SK-N-MC (cell line): ENCODE measurements at regions not wholly inside any gene's neighbourhood (a gene's known extent, or its start where the extent isn't known, plus 50 kb on each side); places are given as distances from the start of the nearest gene placed in this dataset.
"Not testable (repeated sequence)": the region's sequence is repeated elsewhere in the genome, so short reads cannot be mapped to it uniquely, and the experiment has no call there.

ENCODE experiments used
- DNase-seq: peaks from one replicate; pipeline ENCODE4 v3.0.0-alpha.2; 2011; ENCODE audit warnings: low read depth, low spot score
- H3K27ac ChIP-seq: fragments of 200-600 bp; sonication (generic); 2 replicates; pipeline ENCODE4 v1.5.1; 2016; ENCODE audit warnings: mixed run types
- H3K36me3 ChIP-seq: fragments of 200-600 bp; sonication (generic); 2 replicates; pipeline ENCODE4 v1.6.1; 2017; ENCODE audit warnings: antibody characterized with exemption, low read length, mixed read lengths; ENCODE audit not compliant: insufficient read depth
- H3K4me3 ChIP-seq: fragments of 200-600 bp; sonication (generic); 2 replicates; pipeline ENCODE4 v1.5.1; 2016
- H3K9ac ChIP-seq: fragments of 200-600 bp; sonication (generic); 2 replicates; pipeline ENCODE4 v1.8.0; 2017; ENCODE audit warnings: mixed run types, mixed read lengths; ENCODE audit not compliant: insufficient read length
- H3K9me3 ChIP-seq: fragments of 200-600 bp; sonication (generic); 2 replicates; pipeline ENCODE4 v1.6.1; 2017; ENCODE audit warnings: low read depth, mild to moderate bottlenecking, antibody characterized with exemption, low read length, moderate library complexity, mixed read lengths
- EZH2 ChIP-seq: fragments of 200-600 bp; sonication (generic); IDR thresholded peaks from one replicate; pipeline ENCODE4 v1.6.1; 2017; ENCODE audit warnings: antibody characterized with exemption
- FOXP2 ChIP-seq: optimal IDR thresholded peaks from 2 replicates; pipeline ENCODE3; 2011; ENCODE audit warnings: mild to moderate bottlenecking, moderate library complexity; ENCODE audit not compliant: insufficient read depth; ENCODE audit errors: extremely low read length, control extremely low read depth
- POLR2AphosphoS5 ChIP-seq: IDR thresholded peaks from 2 replicates; pipeline ENCODE4 v1.6.1; 2012; ENCODE audit warnings: mild to moderate bottlenecking, low read depth, low read length, borderline replicate concordance

- H3K27ac ChIP-seq, H3K9ac ChIP-seq, H3K4me3 ChIP-seq, DNase-seq, H3K36me3 ChIP-seq, H3K9me3 ChIP-seq: not testable (repeated sequence)
These were observed 88.6 kb upstream of the NFIL3 start for GRCh38 chr9:91512235-91512634.

GRCh38 chr9:91503673-91504081 lies 80.0 kb upstream of the NFIL3 start:
- H3K36me3 ChIP-seq = no peaks in the 10 kb centered on the region

GRCh38 chr9:91502913-91503672 lies 79.5 kb upstream of the NFIL3 start:
- Histone ChIP-seq H3K9ac (no peak overlapping the region), H3K9me3 (no peaks in the 10 kb centered on the region), H3K36me3 (no peaks in the 10 kb centered on the region), H3K4me3 (no peak overlapping the region), H3K27ac (no peak overlapping the region)
- no peak for DNase-seq
- TF ChIP-seq EZH2 (no peak), FOXP2 (no peak), POLR2AphosphoS5 (no peak)

More at GRCh38 chr9:91503673-91504081, 80.0 kb upstream of the NFIL3 start:
- Histone ChIP-seq H3K27ac (no peak overlapping the region), H3K9me3 (no peaks in the 10 kb centered on the region), H3K4me3 (no peak overlapping the region), H3K9ac (no peak overlapping the region)
- TF ChIP-seq POLR2AphosphoS5 = no peak
- no peak for TF ChIP-seq FOXP2
- no peak for TF ChIP-seq EZH2
- DNase-seq = no peak

GRCh38 chr9:91502475-91502874 lies 78.8 kb upstream of the NFIL3 start:
- H3K36me3 ChIP-seq = no peaks in the 10 kb centered on the region

GRCh38 chr9:91500509-91501014 lies 76.9 kb upstream of the NFIL3 start:
- Histone ChIP-seq H3K9me3 (no peaks in the 10 kb centered on the region), H3K36me3 (no peaks in the 10 kb centered on the region), H3K9ac (no peak overlapping the region), H3K27ac (no peak overlapping the region), H3K4me3 (no peak overlapping the region)
- DNase-seq = no peak
- TF ChIP-seq EZH2 (no peak), POLR2AphosphoS5 (no peak), FOXP2 (no peak)

More at GRCh38 chr9:91502475-91502874, 78.8 kb upstream of the NFIL3 start:
- no peak for DNase-seq
- Histone ChIP-seq H3K4me3 (no peak overlapping the region), H3K27ac (no peak overlapping the region), H3K9ac (no peak overlapping the region), H3K9me3 (no peaks in the 10 kb centered on the region)
- TF ChIP-seq FOXP2 (no peak), POLR2AphosphoS5 (no peak), EZH2 (no peak)

- H3K4me3 ChIP-seq = no peak overlapping the region
- DNase-seq = no peak
- TF ChIP-seq POLR2AphosphoS5 (no peak), FOXP2 (no peak), EZH2 (no peak)
- no peak overlapping the region for H3K27ac ChIP-seq
- H3K36me3 ChIP-seq = no peaks in the 10 kb centered on the region
- H3K9me3 ChIP-seq = no peaks in the 10 kb centered on the region
- no peak overlapping the region for H3K9ac ChIP-seq
These were observed 72.7 kb upstream of the NFIL3 start for GRCh38 chr9:91496351-91496750.

- Histone ChIP-seq H3K27ac (no peak overlapping the region), H3K9ac (no peak overlapping the region), H3K9me3 (no peaks in the 10 kb centered on the region), H3K4me3 (no peak overlapping the region), H3K36me3 (no peaks in the 10 kb centered on the region)
- TF ChIP-seq POLR2AphosphoS5 (no peak), FOXP2 (no peak), EZH2 (no peak)
- no peak for DNase-seq
These were observed 71.8 kb upstream of the NFIL3 start for GRCh38 chr9:91495450-91495849.

GRCh38 chr9:91494751-91495150 lies 71.1 kb upstream of the NFIL3 start:
- Histone ChIP-seq H3K27ac (no peak overlapping the region), H3K9ac (no peak overlapping the region), H3K9me3 (no peaks in the 10 kb centered on the region), H3K36me3 (no peaks in the 10 kb centered on the region), H3K4me3 (no peak overlapping the region)
- DNase-seq = no peak
- TF ChIP-seq POLR2AphosphoS5 = no peak
- no peak for TF ChIP-seq FOXP2
- TF ChIP-seq EZH2 = no peak

- no peak overlapping the region for H3K9ac ChIP-seq
- no peak overlapping the region for H3K27ac ChIP-seq
- TF ChIP-seq EZH2 = no peak
- no peak for TF ChIP-seq FOXP2
- no peak for TF ChIP-seq POLR2AphosphoS5
- no peaks in the 10 kb centered on the region for H3K36me3 ChIP-seq
- no peak for DNase-seq
- H3K4me3 ChIP-seq = no peak overlapping the region
- H3K9me3 ChIP-seq = no peaks in the 10 kb centered on the region
These were observed 68.6 kb upstream of the NFIL3 start for GRCh38 chr9:91492237-91492636.

GRCh38 chr9:91491624-91492023 lies 68.0 kb upstream of the NFIL3 start:
- no peak overlapping the region for H3K9ac ChIP-seq
- no peak overlapping the region for H3K4me3 ChIP-seq
- H3K27ac ChIP-seq = no peak overlapping the region
- DNase-seq = no peak
- no peaks in the 10 kb centered on the region for H3K9me3 ChIP-seq
- no peaks in the 10 kb centered on the region for H3K36me3 ChIP-seq
- TF ChIP-seq EZH2 (no peak), POLR2AphosphoS5 (no peak), FOXP2 (no peak)
